GM20431 (cell line): ENCODE measurements at regions not wholly inside any gene's neighbourhood (a gene's known extent, or its start where the extent isn't known, plus 50 kb on each side); places are given as distances from the start of the nearest gene placed in this dataset.

Experiments used
- in situ Hi-C: fragments of 300-500 bp; cut with MseI, MboI; formaldehyde crosslinking; loops from one replicate; pipeline ENCODE4 v1.15.0; 2020; ENCODE audit warnings: low sequenced_read_pairs; ENCODE audit not compliant: unreplicated experiment

GRCh38 chr15:38154837-38155236, 97.8 kb upstream of the SPRED1 start:
- in situ Hi-C loops = no loop called here

DNA sequence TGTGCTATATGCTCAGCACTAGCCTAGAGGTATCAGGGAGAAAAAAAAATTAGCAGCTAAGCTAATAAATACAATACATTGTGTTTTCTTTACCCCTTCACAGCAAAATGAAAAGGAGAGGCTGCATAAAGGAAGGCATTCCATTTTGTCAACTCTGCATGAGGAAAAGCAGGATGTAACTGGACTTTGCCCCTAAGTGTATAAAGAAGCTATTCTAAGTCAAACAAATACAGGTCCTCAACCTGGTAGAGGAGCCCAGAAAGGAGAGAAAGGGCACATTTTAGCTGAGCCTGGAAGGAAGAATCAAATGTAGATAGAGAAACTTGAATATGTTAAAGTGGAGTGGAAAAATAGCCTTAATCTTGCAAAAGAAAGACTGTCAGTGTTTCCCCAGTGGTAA, 89.0 kb upstream of the SPRED1 start:
- in situ Hi-C loops = no loop called here

DNA sequence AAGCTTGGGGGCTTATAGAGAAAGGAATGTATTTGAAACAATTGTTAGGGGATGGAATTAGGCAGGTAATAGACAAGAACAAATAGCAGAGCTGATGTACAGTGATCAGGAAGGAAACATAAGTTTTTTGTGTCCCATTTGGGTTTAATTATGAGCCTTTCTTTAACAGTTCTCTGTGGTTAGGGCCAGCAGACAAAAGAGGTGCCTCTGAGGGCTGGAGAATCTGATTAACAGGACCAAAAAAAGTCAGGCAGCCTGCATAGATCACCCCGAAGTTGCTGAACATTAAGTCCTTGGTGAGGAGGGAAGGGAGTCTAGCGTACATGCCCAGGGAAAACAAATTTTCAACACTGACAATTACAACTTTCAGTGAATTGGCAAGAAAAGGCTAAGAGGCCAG, 88.6 kb upstream of the SPRED1 start:
- in situ Hi-C loops = no loop called here

DNA sequence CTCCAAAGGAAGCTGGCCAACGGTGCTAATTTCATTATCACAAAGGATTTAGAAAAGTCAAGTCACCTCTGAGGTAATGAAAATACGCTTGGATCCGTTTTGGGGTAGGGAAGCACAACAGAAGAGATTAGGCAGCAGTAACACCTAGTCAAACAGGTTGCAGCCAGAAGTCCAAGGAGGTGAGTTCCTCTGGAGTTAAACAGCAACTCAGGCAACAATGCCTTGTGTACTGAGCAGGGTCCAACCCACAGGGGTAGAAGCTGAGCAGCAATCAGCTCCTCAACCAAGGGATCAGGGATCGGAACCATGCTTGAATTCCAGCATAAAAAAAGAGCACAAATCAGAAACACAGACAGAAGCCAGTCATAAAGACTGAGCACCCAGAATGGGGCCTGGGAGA, 88.1 kb upstream of the SPRED1 start:
- in situ Hi-C loops = no loop called here

GRCh38 chr15:38168467-38169070, 84.1 kb upstream of the SPRED1 start:
- in situ Hi-C loops = no loop called here

- in situ Hi-C loops = no loop called here
These were observed 80.7 kb upstream of the SPRED1 start for GRCh38 chr15:38171973-38172372.

GRCh38 chr15:38174691-38175090, 77.9 kb upstream of the SPRED1 start:
- in situ Hi-C loops = no loop called here

DNA sequence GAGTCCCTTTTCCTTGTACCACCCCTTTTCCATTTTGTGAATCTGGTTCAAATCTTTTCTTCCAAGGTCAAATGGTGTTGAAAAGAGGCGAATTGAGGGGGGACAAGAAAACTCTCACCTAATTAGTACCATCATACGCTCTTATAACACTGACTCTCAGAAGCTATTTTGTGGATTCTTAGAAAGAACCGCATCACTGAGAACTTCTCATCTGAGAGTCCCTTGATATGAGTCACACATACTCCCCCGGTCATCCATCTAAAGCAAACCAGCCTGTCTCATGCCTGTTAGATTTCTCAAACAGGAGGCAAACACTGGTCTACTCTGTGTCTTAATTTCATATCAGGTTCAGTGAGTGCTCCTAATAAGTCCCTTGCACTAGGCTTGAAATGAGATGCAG, 76.5 kb upstream of the SPRED1 start:
- in situ Hi-C loops = no loop called here

DNA sequence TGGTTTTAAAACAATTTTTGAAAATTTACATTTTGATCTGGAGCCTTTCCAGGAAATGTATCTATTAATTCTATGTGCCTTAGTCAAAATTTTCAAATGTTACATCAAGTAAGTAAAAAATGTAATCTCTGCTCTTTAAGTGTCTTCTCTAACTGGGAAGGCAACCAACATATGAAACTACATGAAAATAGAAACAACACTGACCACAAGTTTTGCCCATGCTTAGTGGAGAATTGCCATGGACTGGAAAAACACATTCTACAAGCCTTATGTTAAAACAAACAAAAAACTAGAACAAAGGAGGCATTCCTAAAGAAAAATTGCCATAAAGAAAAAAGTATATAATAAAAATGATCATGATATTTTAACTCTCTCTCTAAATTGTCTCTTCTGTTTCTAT, 75.9 kb upstream of the SPRED1 start:
- in situ Hi-C loops = no loop called here

DNA sequence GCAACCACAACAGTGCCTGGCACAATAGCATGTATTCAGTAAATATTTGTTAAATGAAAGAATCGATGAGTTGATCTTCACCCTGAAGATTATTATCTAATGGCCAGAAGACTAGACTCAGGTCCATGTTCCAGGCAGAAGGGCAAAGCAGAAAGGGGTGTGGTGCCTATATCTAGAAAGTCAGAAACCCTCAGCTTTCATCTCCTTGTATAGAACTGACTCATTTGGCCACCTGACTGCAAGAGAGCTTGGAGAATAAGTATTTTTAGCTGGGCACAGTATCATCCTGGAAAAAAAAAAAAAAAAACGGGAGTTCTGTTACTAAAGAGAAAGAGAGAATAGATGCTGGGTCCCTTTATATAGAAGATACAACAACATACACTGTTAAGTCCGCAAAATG, 69.7 kb upstream of the SPRED1 start:
- in situ Hi-C loops = no loop called here

DNA sequence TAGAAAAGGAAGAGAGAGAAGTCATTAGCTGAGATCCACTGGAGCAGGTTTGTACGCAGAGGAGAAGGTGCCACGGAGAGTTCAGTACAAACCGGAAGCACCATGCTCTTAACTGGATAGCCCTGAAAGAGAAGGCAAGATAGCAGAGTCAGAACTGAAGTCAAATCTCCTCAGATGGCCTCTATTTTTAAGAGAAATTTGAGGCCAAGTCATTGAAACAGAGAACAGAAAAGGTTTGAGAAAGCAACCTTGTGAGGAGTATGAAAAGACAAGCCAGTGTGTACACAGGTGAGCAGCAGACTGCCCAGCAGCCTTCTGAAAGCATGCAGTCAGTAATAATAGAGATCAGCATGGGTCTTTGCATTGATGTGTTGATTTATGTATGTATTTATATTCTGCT, 66.1 kb upstream of the SPRED1 start:
- in situ Hi-C loops = no loop called here

- in situ Hi-C loops = no loop called here
These were observed 64.9 kb upstream of the SPRED1 start for GRCh38 chr15:38187630-38188313.

GRCh38 chr15:38189671-38190295, 62.9 kb upstream of the SPRED1 start:
- in situ Hi-C loops = no loop called here

DNA sequence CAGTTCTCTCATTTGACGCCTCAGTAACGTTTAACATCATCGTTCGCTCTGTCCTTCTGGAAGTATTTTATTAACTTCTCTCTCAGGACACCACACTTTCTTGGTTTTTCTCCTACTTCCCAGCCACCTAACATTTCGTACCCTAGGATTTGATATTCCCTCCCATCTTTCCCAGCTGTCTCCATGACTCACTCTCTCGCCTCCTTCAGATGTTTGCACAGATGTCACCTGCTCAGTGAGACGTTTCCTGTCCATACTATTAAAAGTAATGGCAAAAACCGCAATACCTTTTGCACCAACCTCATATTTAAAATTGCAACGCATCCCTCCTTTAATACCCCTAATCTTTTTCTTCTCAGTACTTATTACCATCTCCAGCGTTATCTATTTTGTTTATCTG, 62.1 kb upstream of the SPRED1 start:
- in situ Hi-C loops = no loop called here

- in situ Hi-C loops = no loop called here
These were observed 60.1 kb upstream of the SPRED1 start for GRCh38 chr15:38192496-38192895.

DNA sequence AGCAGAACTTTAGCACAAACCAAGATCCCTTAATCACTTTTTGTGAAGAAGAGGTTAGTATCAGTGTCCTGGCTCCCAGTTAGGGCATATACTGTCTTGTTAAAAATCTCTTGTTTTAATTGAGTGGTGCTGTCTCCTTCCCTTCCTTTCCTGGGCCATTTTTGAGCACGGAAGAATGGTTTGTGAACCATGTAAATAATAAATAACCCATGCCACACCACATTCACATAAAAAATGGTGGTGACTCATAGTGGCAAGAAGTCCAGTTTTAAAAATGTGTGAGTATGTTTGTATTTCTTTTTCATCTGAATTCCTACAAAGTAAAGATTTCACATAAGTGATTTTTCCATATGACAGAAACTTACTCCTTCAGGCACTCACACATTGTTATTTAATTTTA, 59.1 kb upstream of the SPRED1 start:
- in situ Hi-C loops = no loop called here

GRCh38 chr15:38195191-38195901, 57.3 kb upstream of the SPRED1 start:
- in situ Hi-C loops = no loop called here

- in situ Hi-C loops = no loop called here
These were observed 56.6 kb upstream of the SPRED1 start for GRCh38 chr15:38196076-38196475.

- in situ Hi-C loops = no loop called here
These were observed 55.1 kb upstream of the SPRED1 start for GRCh38 chr15:38197553-38197952.

DNA sequence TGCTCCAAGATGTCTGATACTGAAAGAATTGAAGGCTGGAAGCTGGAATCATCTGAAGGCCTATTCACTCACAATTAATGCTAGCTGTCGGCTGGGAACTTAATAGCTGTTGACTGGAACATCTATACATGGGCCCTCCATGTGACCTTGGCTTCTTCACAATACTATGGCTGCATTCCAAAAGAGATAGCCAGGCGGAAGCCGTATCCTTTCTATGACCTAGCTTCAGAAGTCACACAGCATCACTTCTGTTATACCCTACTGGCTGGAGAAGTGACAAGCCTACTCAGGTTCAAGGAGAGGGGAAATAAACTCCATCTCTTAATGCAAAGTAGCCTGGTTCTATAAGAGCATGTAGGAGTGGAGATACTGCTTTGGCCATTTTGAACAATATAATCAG, 50.9 kb upstream of the SPRED1 start:
- in situ Hi-C loops = no loop called here

GRCh38 chr15:38202361-38202760, 50.3 kb upstream of the SPRED1 start:
- in situ Hi-C loops = no loop called here
